Common myeloid progenitor, CD34-positive (primary cell): ENCODE measurements at regions not wholly inside any gene's neighbourhood (a gene's known extent, or its start where the extent isn't known, plus 50 kb on each side); places are given as distances from the start of the nearest gene placed in this dataset.

Experiments used
- CTCF ChIA-PET: fragments of 350-600 bp; sonication (Branson Sonifier 250); formaldehyde crosslinking; loops from one replicate; lab custom pipeline; 2021; ENCODE audit warnings: antibody characterized with exemption; lab: Charles Lee
- POLR2A ChIA-PET: fragments of 350-600 bp; sonication (Branson Sonifier 250); formaldehyde crosslinking; loops from one replicate; lab custom pipeline; 2021; ENCODE audit warnings: antibody characterized with exemption; lab: Charles Lee
- DNase-seq, 3 donors: peaks; one replicate each; pipeline versions ENCODE4 v3.0.0 to v3.0.0-alpha.2; 2013
- H3K27ac ChIP-seq, 2 experiments: 1 replicate in 1 of 2; 2 replicates in 1 of 2; pipeline ENCODE4 v1.7.0; 2013; ENCODE audit warnings: inconsistent platforms in 2 of 2, low read length in 2 of 2, mild to moderate bottlenecking in 2 of 2, low read depth in 1 of 2, moderate library complexity in 1 of 2; ENCODE audit not compliant: severe bottlenecking in 2 of 2, insufficient read depth in 1 of 2, poor library complexity in 1 of 2
- H3K27me3 ChIP-seq, 5 experiments: replicated peaks in 2 of 5; 1 replicate in 3 of 5; 2 replicates in 2 of 5; pipeline versions ENCODE4 v1.6.1 to v1.7.0; 2013; ENCODE audit warnings: low read length in 4 of 5, mild to moderate bottlenecking in 2 of 5, moderate library complexity in 2 of 5, inconsistent platforms in 1 of 5; ENCODE audit not compliant: insufficient read depth in 5 of 5, control insufficient read depth in 4 of 5
- H3K36me3 ChIP-seq, 4 experiments: 1 replicate in 2 of 4; 2 replicates in 2 of 4; pipeline versions ENCODE4 v1.6.1 to v1.7.0; 2013; ENCODE audit warnings: low read length in 3 of 4, control low read depth in 1 of 4, mild to moderate bottlenecking in 1 of 4; ENCODE audit not compliant: control insufficient read depth in 4 of 4, insufficient read depth in 4 of 4
- H3K4me1 ChIP-seq, 4 experiments: 1 replicate in 3 of 4; 2 replicates in 1 of 4; pipeline versions ENCODE4 v1.6.1 to v1.7.1; 2013; ENCODE audit warnings: low read length in 3 of 4, mild to moderate bottlenecking in 3 of 4, control low read depth in 1 of 4, inconsistent platforms in 1 of 4, moderate library complexity in 1 of 4; ENCODE audit not compliant: control insufficient read depth in 4 of 4, insufficient read depth in 4 of 4; ENCODE audit errors: control extremely low read depth in 1 of 4
- H3K4me3 ChIP-seq, 7 experiments: 1 replicate in 4 of 7; 2 replicates in 3 of 7; pipeline versions ENCODE4 v1.5.1 to v1.7.0; 2013; ENCODE audit warnings: mild to moderate bottlenecking in 7 of 7, low read length in 6 of 7, moderate library complexity in 6 of 7, inconsistent platforms in 2 of 7, low read depth in 2 of 7, control low read depth in 1 of 7; ENCODE audit not compliant: insufficient read depth in 4 of 7, control insufficient read depth in 1 of 7; ENCODE audit errors: extremely low read depth in 1 of 7
- H3K9me3 ChIP-seq, 5 experiments: 1 replicate in 4 of 5; 2 replicates in 1 of 5; pipeline versions ENCODE4 v1.6.1 to v1.7.1; 2013; ENCODE audit warnings: low read length in 4 of 5, mild to moderate bottlenecking in 2 of 5, inconsistent platforms in 1 of 5, low read depth in 1 of 5, moderate library complexity in 1 of 5; ENCODE audit not compliant: control insufficient read depth in 4 of 5, insufficient read depth in 2 of 5; ENCODE audit errors: control extremely low read depth in 1 of 5
- WGBS: methylation state at CpG from one replicate; pipeline ENCODE4 v1.1.5; 2013; ENCODE audit not compliant: insufficient coverage; 5-methylcytosine and 5-hydroxymethylcytosine counted together

DNA sequence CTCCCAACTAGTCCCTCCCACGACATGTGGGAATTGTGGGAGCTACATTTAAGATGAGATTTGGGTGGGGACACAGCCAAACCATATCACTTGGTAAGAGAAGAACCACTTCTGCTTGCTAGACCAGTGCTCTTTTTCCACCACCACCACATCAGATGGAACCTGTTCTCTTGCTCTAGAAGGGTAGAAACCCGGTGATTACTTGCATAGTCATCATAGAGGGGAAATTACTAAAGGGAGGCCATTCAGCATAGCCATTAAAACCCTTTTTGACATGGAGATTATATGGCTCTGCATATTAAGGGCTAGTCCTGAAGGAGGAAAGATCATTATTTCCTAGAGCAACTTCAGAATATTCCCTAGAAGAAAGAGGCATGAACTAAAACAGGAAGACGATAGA, 1188.0 kb downstream of the CDH11 start:
- Histone ChIP-seq H3K9me3 (no peaks in the 10 kb centered on the region), H3K27ac (no peak overlapping the region), H3K27me3 (no peaks in the 10 kb centered on the region), H3K4me3 (no peak overlapping the region), H3K4me1 (no peaks in the 10 kb centered on the region), H3K36me3 (no peaks in the 10 kb centered on the region)
- CTCF ChIA-PET: interaction anchor here (0.6 kb wide), 1 partner anchor 751 kb away, joined by 3 read pairs; no protein-coding TSS in a partner anchor
- no peak for DNase-seq
- POLR2A ChIA-PET: no interaction called here
- 88% methylated on average over 1 of the region's 3 CpGs for WGBS

DNA sequence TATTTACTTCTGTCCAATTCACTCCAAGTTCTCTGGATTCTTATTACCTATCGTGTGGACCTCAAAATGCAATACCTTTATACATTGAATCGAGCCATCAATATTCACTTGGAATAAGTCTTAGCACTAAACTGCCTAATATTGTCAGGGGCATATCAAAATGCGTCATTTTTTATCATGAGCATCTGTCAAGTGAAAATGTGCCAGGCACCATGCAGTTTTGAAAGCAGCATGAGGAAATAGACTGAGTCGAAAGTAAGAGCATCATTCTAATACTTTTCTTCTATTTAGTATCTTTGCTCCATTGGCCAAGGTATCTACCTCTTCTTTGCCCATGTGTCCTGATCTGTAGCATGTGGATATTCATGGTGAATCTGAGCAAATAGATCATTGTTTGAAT, 1193.4 kb downstream of the CDH11 start:
- no peaks in the 10 kb centered on the region for H3K9me3 ChIP-seq
- ChIA-PET POLR2A (no interaction called here), CTCF (no interaction called here)
- no peaks in the 10 kb centered on the region for H3K27me3 ChIP-seq
- DNase-seq: no peak
- H3K4me3 ChIP-seq: no peak overlapping the region
- no peak overlapping the region for H3K27ac ChIP-seq
- 100% methylated on average over 2 of the region's 4 CpGs for WGBS
- H3K36me3 ChIP-seq: no peaks in the 10 kb centered on the region
- no peaks in the 10 kb centered on the region for H3K4me1 ChIP-seq

DNA sequence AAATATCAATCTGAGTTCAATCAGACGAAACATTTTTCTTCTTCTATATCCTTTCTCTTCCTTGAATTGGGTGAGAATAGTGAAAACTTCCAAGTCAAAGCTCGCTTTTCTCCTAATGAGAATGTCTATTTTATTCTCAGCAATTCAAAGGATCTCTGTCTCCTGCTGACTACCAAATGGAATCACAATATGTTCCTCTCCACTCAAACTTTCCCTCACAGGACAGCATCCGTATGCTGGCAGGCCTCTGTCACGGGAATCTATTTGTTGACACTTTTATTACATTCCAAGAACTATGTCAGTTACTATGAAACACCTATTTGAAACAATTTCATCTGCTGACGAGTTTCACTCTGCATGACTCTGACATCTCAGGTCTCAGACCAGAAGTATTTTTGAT, 1196.6 kb downstream of the CDH11 start:
- CTCF ChIA-PET: no interaction called here
- WGBS: 90% methylated on average over 5 of the region's 5 CpGs
- H3K4me3 ChIP-seq: no peak overlapping the region
- no peaks in the 10 kb centered on the region for H3K36me3 ChIP-seq
- no peak overlapping the region for H3K27ac ChIP-seq
- H3K4me1 ChIP-seq: no peaks in the 10 kb centered on the region
- POLR2A ChIA-PET: no interaction called here
- H3K27me3 ChIP-seq: no peaks in the 10 kb centered on the region
- H3K9me3 ChIP-seq: no peaks in the 10 kb centered on the region
- no peak for DNase-seq

DNA sequence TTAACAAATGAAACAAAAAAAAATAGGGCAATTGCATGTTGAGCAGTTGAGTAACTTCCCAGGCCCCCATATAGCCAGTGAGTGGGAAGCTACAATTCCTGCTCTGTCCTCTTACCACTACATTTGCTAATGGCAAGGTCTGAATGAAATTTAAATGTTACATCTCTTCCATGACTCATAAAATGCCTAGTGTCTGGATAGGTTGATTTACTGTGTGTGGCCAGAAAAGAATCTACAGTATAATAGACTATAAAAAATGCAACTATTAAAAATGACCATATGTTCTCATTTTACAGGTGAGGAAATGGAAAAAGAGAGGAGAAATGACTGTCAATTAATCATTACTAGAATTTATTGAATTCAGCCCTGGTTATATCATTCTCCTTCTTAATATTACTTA, 1199.3 kb downstream of the CDH11 start:
- POLR2A ChIA-PET: no interaction called here
- no peak overlapping the region for H3K27ac ChIP-seq
- H3K4me1 ChIP-seq: no peaks in the 10 kb centered on the region

DNA sequence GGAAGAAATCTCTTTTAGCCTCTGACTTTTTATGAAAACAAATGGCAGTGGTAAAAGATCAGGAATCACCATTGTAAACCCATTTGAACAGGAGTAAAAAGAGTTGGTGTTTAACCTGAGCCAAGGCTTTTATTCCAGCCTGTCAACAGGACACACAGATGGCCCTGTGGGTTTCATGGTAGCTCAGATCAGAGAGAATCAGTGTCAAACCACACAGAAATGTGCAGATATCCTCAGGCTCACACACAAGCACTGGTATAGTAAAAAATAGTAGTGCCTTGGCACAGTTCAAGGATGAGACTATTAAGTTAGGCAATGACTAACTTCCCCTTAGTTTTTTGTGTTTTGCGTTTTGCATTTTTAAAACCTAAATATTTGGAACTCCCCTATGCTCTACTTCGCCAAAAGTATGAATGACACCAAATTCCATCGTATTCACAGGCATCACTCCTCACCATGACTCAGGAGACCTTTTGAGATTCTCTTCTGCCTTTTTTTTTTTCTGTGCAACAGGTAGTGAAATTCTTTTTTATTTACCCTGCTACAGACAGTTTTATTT, 1200.0 kb downstream of the CDH11 start:
- ChIA-PET POLR2A (no interaction called here), CTCF (no interaction called here)
- DNase-seq: no peak
- Histone ChIP-seq H3K36me3 (no peaks in the 10 kb centered on the region), H3K4me1 (no peaks in the 10 kb centered on the region), H3K27ac (no peak overlapping the region), H3K4me3 (no peak overlapping the region), H3K9me3 (peaks cover 0 to 3% (median 0%) of the 10 kb centered on the region in 5 experiments), H3K27me3 (no peaks in the 10 kb centered on the region)
- 100% methylated on average over 2 of the region's 3 CpGs for WGBS

More for the DNA sequence above, 1199.3 kb downstream of the CDH11 start:
- CTCF ChIA-PET: no interaction called here
- no peak overlapping the region for H3K4me3 ChIP-seq
- H3K27me3 ChIP-seq: no peaks in the 10 kb centered on the region
- H3K9me3 ChIP-seq: peaks cover 0 to 3% (median 0%) of the 10 kb centered on the region in 5 experiments
- no peak for DNase-seq
- H3K36me3 ChIP-seq: no peaks in the 10 kb centered on the region

DNA sequence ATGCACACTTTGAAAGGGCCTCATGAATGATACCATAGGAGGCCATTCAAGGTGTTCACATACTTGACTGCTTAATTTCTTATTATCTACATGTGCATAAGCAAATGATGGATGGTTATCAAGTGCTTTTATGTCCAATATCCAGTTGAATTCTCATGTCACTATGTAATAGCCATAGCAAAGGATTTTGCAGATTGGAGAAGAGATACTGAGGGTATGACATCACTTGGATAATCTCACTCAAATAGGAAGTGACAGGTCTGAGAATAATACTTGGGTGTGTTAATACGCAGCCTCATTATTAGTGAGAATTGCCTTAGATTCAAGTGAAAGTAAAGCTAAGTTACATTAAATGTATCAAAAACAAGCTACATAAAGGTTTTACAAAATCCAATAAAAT, 1208.6 kb downstream of the CDH11 start:
- Histone ChIP-seq H3K4me3 (no peak overlapping the region), H3K9me3 (no peaks in the 10 kb centered on the region), H3K27me3 (no peaks in the 10 kb centered on the region), H3K36me3 (no peaks in the 10 kb centered on the region), H3K27ac (no peak overlapping the region), H3K4me1 (no peaks in the 10 kb centered on the region)
- WGBS: no CpG with 5 or more reads among the region's 1 CpG
- DNase-seq: no peak
- POLR2A ChIA-PET: no interaction called here
- CTCF ChIA-PET: no interaction called here

DNA sequence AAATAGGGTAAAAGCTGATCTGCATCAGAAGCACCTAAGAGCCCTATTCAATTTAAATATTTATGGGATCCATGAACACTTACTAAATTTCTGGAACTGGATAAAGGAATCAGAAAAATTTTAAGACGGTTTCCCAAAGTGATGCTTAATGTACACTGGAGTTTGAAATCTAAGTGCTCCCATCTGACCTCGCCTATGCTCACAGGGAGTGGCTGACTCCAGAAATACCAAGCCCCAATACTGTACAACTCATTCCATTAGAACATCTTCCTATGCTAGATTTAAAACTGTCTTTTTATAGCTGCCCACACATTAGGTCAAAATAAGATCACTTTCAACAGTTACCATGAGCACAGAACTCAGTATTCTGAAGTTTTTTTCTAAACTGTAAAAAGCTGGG, 1214.6 kb downstream of the CDH11 start:
- ChIA-PET CTCF (no interaction called here), POLR2A (no interaction called here)
- Histone ChIP-seq H3K27me3 (no peaks in the 10 kb centered on the region), H3K36me3 (no peaks in the 10 kb centered on the region), H3K4me3 (no peak overlapping the region), H3K9me3 (no peaks in the 10 kb centered on the region), H3K27ac (no peak overlapping the region), H3K4me1 (no peaks in the 10 kb centered on the region)
- no CpG with 5 or more reads among the region's 2 CpGs for WGBS
- DNase-seq: no peak
